ENCODE measurements at regions not wholly inside any gene's neighbourhood (a gene's known extent, or its start where the extent isn't known, plus 50 kb on each side); places are given as distances from the start of the nearest gene placed in this dataset.

DNA sequence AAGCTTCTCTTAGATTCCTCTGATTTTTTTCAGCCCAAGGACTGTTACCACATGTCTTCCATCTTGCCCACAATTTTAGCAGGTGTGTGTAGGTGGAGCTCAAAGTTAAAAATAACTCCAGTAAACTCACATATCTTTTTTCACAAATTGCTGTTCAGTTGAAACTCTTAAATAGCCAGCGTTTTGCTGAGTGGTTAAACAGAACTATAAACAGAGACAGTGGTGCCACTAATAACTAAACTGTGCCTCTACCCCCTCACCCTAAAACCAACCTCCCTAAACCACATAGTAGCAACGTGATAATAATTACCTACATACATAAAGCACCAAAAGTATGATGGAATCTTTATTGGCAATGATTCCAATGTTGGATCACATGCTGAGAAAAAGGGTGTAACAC, 525.1 kb downstream of the PDCD6IP start:
- TF ChIP-seq, protein P1, sequence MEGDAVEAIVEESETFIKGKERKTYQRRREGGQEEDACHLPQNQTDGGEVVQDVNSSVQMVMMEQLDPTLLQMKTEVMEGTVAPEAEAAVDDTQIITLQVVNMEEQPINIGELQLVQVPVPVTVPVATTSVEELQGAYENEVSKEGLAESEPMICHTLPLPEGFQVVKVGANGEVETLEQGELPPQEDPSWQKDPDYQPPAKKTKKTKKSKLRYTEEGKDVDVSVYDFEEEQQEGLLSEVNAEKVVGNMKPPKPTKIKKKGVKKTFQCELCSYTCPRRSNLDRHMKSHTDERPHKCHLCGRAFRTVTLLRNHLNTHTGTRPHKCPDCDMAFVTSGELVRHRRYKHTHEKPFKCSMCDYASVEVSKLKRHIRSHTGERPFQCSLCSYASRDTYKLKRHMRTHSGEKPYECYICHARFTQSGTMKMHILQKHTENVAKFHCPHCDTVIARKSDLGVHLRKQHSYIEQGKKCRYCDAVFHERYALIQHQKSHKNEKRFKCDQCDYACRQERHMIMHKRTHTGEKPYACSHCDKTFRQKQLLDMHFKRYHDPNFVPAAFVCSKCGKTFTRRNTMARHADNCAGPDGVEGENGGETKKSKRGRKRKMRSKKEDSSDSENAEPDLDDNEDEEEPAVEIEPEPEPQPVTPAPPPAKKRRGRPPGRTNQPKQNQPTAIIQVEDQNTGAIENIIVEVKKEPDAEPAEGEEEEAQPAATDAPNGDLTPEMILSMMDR (IDR thresholded peaks at IDR 0.05), result no peak
- TF ChIP-seq POLR2A (IDR thresholded peaks at IDR 0.05), result no peak
